ENCODE measurements at regions not wholly inside any gene's neighbourhood (a gene's known extent, or its start where the extent isn't known, plus 50 kb on each side); places are given as distances from the start of the nearest gene placed in this dataset.
"Not testable (repeated sequence)": the region's sequence is repeated elsewhere in the genome, so short reads cannot be mapped to it uniquely, and the experiment has no call there.

DNA sequence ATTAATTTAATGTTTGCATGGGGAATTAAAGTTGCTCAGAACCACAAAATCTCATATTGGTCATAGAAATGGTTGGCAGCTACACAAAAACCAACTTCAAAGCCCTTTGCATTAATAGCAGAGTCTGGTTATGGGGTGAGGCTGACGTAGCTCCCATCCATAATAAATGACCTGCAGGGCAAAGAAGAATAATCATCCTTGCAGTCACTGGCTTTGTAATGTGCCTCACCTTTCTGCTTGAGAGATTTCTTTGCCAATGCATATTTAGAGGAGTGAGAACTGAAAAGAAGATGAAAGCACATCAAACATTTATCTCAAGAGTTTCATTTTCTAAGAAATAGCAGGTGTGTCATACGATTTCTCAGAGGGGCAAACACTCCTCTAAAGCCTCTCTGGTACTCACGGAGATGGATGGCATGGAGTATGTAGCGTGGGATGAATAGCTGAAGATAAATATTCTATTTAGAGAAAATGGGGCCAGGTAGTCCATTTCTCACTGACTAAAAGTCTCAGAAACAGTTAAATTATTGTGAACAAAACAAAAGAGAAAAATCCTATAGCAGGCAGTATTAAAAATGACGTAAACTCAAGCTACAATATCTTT is 1491.9 kb downstream of the FAM181B start:
- TF ChIP-seq, protein P1, sequence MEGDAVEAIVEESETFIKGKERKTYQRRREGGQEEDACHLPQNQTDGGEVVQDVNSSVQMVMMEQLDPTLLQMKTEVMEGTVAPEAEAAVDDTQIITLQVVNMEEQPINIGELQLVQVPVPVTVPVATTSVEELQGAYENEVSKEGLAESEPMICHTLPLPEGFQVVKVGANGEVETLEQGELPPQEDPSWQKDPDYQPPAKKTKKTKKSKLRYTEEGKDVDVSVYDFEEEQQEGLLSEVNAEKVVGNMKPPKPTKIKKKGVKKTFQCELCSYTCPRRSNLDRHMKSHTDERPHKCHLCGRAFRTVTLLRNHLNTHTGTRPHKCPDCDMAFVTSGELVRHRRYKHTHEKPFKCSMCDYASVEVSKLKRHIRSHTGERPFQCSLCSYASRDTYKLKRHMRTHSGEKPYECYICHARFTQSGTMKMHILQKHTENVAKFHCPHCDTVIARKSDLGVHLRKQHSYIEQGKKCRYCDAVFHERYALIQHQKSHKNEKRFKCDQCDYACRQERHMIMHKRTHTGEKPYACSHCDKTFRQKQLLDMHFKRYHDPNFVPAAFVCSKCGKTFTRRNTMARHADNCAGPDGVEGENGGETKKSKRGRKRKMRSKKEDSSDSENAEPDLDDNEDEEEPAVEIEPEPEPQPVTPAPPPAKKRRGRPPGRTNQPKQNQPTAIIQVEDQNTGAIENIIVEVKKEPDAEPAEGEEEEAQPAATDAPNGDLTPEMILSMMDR (IDR thresholded peaks at IDR 0.05; ENCODE audit: control extremely low read depth, extremely low read depth) = no peak
- no peak overlapping the region for H3K27ac ChIP-seq (ENCODE audit: low read depth in 1 of 2, low read length in 1 of 2)
- H3K4me1 ChIP-seq (ENCODE audit: control insufficient read depth in 5 of 5, insufficient read depth in 5 of 5, low read length in 5 of 5) = no peaks in the 10 kb centered on the region
- no peak overlapping the region for H3K4me3 ChIP-seq
- WGBS, 2 donors = 64 to 76% methylated on average over 5 of the region's 5 CpGs
- H3K27me3 ChIP-seq (ENCODE audit: control insufficient read depth in 3 of 3, insufficient read depth in 3 of 3, low read length in 2 of 3) = peaks cover 0 to 4% (median 0%) of the 10 kb centered on the region in 3 donors
- H3K9ac ChIP-seq (ENCODE audit: insufficient read depth in 1 of 2, low read length in 2 of 2) = no peak overlapping the region
- H3K36me3 ChIP-seq (ENCODE audit: control insufficient read depth in 4 of 4, insufficient read depth in 4 of 4, low read length in 4 of 4) = no peaks in the 10 kb centered on the region
- DNase-seq = no peak
- no peak for ATAC-seq (ENCODE audit: insufficient read depth, low FRiP score)
- no peaks in the 10 kb centered on the region for H3K9me3 ChIP-seq (ENCODE audit: control insufficient read depth in 4 of 4, insufficient read depth in 3 of 4, low read length in 3 of 4)

DNA sequence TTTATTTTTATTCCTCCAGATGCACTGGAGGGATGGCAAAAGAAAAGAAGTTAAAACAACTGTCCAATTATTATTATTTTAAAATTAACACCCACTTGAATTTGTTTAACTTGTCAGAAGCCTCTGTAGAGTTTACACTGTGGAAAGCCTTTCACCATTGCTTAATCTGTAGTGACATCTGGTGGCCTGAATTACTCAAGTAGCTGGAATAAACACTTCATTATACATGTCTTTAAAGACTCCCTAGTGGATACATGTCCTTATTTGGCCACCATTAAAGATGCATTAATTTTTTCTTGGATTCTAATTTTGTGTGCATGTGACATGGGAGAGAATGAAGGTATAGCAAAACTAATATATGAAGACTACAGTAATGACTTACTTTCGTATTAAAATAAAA is 1496.5 kb downstream of the FAM181B start:
- Histone ChIP-seq H3K4me3 (no peak overlapping the region), H3K36me3 (ENCODE audit: control insufficient read depth in 4 of 4, insufficient read depth in 4 of 4, low read length in 4 of 4) (no peaks in the 10 kb centered on the region), H3K4me1 (ENCODE audit: control insufficient read depth in 5 of 5, insufficient read depth in 5 of 5, low read length in 5 of 5) (no peaks in the 10 kb centered on the region), H3K9me3 (ENCODE audit: control insufficient read depth in 4 of 4, insufficient read depth in 3 of 4, low read length in 3 of 4) (no peaks in the 10 kb centered on the region), H3K27ac (ENCODE audit: low read depth in 1 of 2, low read length in 1 of 2) (no peak overlapping the region), H3K9ac (ENCODE audit: insufficient read depth in 1 of 2, low read length in 2 of 2) (no peak overlapping the region), H3K27me3 (ENCODE audit: control insufficient read depth in 3 of 3, insufficient read depth in 3 of 3, low read length in 2 of 3) (peaks cover 0 to 4% (median 0%) of the 10 kb centered on the region in 3 donors)
- TF ChIP-seq, protein P1 (IDR thresholded peaks at IDR 0.05; ENCODE audit: control extremely low read depth, extremely low read depth) = no peak
- DNase-seq (peak; percentile 16 to 87 (median 86)), ATAC-seq (ENCODE audit: insufficient read depth, low FRiP score) (peak; percentile 66)
- WGBS, 2 donors = 70 to 92% methylated on average over 1 of the region's 1 CpG

DNA sequence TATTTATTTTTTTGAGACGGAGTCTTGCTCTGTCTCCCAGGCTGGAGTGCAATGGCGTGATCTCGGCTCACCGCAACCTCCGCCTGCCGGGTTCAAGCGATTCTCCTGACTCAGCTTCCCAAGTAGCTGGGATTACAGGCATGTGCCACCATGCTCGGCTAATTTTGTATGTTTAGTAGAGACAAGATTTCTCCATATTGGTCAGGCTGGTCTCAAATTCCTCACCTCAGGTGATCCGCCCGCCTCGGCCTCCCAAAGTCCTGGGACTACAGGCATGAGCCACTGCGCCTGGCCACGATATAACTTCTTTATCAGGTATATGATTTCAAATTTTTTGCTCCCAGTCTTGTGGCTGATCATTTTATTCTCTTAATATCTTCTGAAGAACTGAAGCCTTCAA is 1506.3 kb downstream of the FAM181B start:
- H3K4me3 ChIP-seq; H3K27ac ChIP-seq (ENCODE audit: low read depth in 1 of 2, low read length in 1 of 2); ATAC-seq (ENCODE audit: insufficient read depth, low FRiP score); H3K4me1 ChIP-seq (ENCODE audit: control insufficient read depth in 5 of 5, insufficient read depth in 5 of 5, low read length in 5 of 5); H3K9me3 ChIP-seq (ENCODE audit: control insufficient read depth in 4 of 4, insufficient read depth in 3 of 4, low read length in 3 of 4); H3K9ac ChIP-seq (ENCODE audit: insufficient read depth in 1 of 2, low read length in 2 of 2); H3K27me3 ChIP-seq (ENCODE audit: control insufficient read depth in 3 of 3, insufficient read depth in 3 of 3, low read length in 2 of 3); DNase-seq; H3K36me3 ChIP-seq (ENCODE audit: control insufficient read depth in 4 of 4, insufficient read depth in 4 of 4, low read length in 4 of 4): not testable (repeated sequence)
- 94 to 95% methylated on average over 13 of the region's 13 CpGs for WGBS, 2 donors

DNA sequence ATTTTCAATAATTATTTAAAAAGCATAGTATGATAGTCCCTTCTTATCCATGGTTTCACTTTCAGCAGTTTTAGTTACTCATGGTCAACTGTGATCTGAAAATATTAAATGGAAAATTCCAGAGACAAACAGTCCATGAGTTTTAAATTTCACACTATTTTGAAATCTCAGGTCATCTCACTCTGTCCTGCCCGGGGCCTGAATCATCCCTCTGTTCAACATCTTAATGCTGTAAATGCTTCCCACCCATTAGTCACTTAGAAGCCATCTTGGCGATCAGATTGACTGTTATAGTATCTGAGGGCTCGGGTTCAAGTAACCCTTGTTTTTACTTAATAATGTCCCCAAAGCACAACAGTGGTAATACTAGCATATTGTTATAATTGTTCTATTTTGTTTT is 1509.3 kb downstream of the FAM181B start:
- Histone ChIP-seq H3K9me3 (ENCODE audit: control insufficient read depth in 4 of 4, insufficient read depth in 3 of 4, low read length in 3 of 4) (no peaks in the 10 kb centered on the region), H3K27me3 (ENCODE audit: control insufficient read depth in 3 of 3, insufficient read depth in 3 of 3, low read length in 2 of 3) (no peaks in the 10 kb centered on the region), H3K4me3 (no peak overlapping the region), H3K4me1 (ENCODE audit: control insufficient read depth in 5 of 5, insufficient read depth in 5 of 5, low read length in 5 of 5) (no peaks in the 10 kb centered on the region), H3K36me3 (ENCODE audit: control insufficient read depth in 4 of 4, insufficient read depth in 4 of 4, low read length in 4 of 4) (no peaks in the 10 kb centered on the region), H3K27ac (ENCODE audit: low read depth in 1 of 2, low read length in 1 of 2) (no peak overlapping the region), H3K9ac (ENCODE audit: insufficient read depth in 1 of 2, low read length in 2 of 2) (no peak overlapping the region)
- 80 to 81% methylated on average over 3 of the region's 3 CpGs for WGBS, 2 donors
- DNase-seq (no peak), ATAC-seq (ENCODE audit: insufficient read depth, low FRiP score) (no peak)
- TF ChIP-seq, protein P1 (IDR thresholded peaks at IDR 0.05; ENCODE audit: control extremely low read depth, extremely low read depth) = no peak

Data from lung (tissue), 11 donors.